ENCODE measurements at regions not wholly inside any gene's neighbourhood (a gene's known extent, or its start where the extent isn't known, plus 50 kb on each side); places are given as distances from the start of the nearest gene placed in this dataset.

DNA sequence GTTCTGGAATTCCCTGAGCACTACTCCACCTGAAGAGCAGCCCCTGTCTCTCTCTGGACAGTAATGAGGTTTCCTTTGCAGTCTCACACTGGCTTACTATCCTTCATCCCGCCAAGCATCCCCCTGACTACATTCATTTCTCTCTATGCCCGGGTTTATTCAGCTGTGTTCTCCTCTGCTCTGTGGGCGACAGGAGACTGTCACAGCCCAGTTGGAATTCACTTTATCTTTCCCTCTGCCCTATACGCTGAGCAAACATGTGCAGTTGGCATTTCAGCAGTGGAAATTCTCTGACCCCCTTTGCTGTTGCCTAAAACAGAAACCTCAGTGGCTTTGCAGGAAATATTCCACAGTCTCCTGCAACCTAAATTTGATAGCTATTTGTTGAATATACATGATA is 83.5 kb upstream of the MAX start:
- DNase-seq (ENCODE audit: low read depth in 2 of 2, low spot score in 1 of 2) = no peak

DNA sequence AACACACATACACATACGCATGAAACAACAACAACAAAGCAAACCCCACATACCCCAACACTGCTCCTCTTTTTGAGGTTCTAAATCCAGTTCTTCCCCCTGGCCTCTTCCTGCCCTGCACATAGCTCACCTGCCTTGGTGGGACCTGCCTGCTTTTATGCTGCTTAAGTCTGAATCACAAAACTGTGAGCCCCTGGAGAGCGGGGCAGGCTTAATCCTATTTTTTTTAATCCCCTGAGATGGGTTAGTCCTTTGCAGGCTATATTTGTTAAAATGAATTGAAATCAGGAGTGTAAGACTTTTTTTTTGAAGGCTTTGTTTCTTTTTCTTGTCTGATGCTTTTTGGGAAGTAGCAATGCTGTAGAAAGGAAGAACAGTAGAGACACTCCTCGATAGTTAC is 84.6 kb upstream of the MAX start:
- no peak for DNase-seq (ENCODE audit: low read depth in 2 of 2, low spot score in 1 of 2)

DNA sequence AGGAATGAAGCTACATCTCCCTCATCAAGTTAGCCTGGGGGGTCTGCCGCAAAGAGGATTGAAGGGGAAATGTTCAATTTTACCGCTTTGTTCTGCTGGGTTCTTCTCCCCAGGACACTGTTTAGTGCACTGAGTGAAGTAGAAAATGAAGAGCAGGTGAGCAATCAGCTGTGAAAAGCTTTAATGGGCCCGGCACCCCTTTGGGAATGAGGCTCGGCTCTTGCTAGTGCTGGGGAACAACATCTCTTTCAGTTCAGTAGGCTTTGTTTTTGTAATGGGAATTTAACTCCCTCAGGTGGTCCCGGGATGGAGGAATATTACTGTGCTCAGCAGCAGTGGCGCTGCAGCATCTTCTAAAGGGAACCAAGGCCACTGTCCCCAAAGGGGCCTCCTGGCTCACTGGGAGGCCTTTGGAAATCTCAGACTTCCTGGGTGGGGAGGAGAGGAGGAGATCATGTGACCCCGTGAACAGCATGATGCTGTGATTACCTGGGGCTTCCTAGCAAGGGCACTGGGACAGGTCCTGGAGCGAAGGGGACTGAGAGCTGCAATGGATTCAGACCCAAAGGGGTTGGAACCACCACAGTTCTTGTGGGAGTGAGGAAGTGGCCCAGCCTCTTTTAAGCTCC is 85.2 kb upstream of the MAX start:
- no peak for DNase-seq (ENCODE audit: low read depth in 2 of 2, low spot score in 1 of 2)

DNA sequence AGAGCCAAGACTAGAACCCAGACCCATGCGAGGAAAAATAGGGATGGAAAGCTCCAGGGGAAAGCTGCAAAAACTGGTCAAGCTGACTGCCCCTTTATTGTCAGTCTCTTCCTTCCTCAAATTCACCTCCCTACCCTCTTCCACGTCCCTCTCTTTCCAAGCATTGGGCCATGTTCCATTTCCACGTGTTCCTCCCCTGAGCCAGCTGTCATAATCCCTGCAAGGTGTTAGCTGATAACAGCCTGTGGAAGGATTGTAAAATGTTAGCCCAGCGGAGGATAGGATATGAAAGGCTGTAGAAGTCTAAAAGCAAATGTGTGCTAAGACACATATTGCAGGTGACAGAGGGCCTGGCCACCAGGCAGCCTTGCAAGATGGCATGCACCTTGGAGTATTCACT is 88.0 kb upstream of the MAX start:
- no peak for DNase-seq (ENCODE audit: low read depth in 2 of 2, low spot score in 1 of 2)

DNA sequence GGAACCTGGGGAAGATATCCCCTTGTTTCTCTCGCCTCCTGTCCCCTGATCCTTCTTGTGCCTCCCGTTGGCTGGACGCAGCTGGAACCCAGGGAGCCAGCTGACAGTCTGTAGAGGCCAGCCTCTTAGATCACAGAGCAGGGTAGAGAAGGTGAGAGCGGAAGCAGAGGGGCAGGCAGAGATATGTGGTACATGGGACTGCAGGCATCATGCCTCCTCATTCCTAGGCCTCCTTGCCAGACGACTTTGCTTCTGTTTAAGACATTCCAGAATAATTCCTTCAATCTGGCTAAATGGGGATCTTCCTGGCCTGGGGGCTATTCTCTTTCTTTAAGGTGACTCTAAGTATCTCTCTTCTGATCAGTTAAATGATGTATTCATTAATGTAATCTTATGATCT is 89.4 kb upstream of the MAX start:
- no peak for DNase-seq (ENCODE audit: low read depth in 2 of 2, low spot score in 1 of 2)

DNA sequence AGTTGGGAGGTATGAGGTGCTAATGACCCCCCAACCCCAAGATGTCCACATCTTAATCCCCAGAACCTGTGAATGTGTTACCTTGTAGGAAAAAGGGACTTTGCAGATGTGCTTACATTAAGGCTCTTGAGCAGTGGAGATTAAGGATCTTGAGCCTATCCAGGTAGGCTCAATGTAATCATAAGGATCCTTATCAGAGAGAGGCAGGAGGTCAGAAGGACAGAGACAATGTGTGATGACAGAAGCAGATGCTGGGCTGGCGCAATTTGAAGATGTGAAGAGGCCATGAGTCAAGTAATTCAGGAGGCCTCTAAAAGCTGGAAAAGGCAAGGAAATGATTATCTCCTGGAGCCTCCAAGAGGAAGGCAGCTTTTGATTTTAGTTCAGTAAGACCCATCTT is 90.4 kb upstream of the MAX start:
- no peak for DNase-seq (ENCODE audit: low read depth in 2 of 2, low spot score in 1 of 2)

DNA sequence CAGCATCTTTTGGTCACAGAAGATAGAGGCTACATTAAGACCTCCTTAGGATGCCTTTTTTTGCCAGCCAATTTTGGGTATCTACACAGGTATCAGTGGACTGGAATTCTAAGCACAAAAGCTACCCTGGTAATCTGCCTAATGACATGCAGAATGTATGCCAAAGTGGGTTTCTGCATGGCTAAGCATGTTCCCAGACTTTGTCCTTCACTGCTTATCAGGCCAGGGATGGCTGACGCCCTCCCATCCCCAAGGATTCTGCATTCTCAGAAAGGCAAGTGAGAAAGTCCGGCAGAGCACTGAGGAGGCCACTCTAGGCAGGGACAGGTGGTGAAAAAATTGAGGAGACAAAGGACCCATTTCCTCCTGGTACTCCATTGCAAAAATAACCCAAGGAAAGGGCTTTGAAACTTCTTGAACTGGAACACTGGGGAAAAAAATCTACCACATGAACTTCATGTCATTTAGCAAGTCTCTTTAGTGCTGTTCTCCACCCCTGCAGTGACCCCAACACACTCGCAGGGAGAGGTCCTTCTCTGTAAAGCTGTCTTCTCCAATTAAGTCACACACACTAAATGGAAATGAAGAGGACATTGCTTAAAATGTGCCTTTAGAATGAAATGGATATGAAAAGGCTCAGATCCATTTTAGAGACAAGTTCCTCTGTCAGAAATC is 91.7 kb upstream of the MAX start:
- no peak for DNase-seq (ENCODE audit: low read depth in 2 of 2, low spot score in 1 of 2)

DNA sequence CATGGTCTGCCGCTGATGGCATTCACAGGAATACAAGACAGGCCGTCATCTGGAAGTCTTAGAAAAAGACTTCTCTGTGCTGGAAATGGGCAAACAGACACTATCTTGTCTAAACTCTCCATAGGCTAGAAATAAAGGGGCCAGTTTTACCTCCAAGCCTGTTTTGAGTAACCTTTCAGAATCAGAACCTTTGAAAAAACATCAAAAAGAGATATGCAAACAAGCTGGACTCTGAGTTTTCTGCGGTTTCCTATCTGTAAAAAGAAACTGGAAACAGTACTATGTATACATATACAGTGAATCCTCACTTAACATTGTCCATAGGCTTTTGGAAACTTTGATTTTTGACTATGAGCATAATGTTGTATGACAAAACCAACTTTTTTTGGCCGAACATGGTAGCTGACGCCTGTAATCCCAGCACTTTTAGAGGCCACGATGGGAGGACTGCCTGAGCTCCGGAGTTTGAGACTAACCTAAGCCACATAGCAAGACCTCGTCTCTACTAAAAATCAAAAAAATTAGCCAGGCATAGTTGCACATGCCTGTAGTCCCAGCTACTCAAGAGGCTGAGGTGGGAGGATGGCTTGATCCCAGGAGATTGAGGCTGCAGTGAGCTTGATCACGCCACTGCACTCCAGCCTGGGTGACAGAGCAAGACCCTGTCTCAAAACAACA is 92.9 kb upstream of the MAX start:
- DNase-seq (ENCODE audit: low read depth in 2 of 2, low spot score in 1 of 2) = no peak

DNA sequence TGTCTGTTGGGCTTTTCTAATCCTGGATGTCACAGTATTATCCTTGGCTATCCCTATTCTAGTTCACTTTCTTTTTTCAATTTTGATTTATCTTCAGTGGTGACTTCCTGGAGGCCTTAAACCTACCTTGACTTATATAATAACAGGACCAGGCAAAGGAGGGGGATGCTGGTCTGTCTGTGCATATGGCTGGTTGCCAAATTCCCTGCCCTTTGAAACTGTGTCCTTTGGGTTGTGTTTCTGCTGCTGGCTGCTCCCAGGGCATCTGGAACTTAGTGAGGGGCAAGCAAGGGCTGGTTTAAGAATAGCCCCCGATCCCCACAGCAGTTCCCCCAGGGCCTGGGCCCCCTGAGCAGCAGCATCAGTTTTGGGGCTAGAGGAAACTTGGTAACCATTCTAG is 96.0 kb upstream of the MAX start:
- DNase-seq (ENCODE audit: low read depth in 2 of 2, low spot score in 1 of 2) = no peak

DNA sequence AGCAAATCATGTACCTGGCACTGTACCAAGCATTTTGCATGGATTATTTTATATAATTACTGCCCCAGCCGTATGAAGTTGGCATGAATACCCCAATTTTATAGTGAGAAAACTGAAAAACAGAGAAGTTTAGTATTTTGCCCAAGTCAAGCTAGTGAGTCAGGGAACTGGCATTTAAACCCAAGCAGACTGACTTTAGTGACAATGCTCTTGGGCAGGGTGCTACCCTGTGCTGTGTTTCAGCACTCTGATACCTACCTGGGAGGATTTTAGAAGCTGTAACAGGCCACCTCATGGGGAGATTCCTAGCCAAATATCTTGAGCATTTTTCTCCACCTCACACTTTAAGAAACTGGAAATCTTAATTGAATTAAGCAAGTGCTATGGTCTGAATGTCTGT is 98.1 kb upstream of the MAX start:
- no peak for DNase-seq (ENCODE audit: low read depth in 2 of 2, low spot score in 1 of 2)

DNA sequence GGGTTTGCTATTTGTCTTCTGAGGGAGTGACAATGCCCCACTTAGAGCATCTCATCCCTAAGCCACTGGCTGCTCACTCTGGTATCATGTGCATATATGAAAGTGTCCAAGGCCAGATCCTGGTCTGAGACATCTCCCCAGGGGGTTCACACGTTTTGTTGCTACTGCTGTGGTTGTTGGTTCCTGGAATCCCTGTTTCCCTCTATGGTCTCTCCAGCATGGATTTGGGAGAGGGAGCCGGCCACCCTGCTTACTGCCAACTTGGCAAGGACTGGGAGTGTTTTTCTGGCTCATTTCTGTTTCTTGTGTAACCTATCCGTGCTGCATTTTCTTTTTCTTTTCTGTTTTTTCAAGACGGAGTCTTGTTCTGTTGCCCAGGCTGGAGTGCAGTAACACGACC is 101.3 kb upstream of the MAX start:
- no peak for DNase-seq (ENCODE audit: low read depth in 2 of 2, low spot score in 1 of 2)

DNA sequence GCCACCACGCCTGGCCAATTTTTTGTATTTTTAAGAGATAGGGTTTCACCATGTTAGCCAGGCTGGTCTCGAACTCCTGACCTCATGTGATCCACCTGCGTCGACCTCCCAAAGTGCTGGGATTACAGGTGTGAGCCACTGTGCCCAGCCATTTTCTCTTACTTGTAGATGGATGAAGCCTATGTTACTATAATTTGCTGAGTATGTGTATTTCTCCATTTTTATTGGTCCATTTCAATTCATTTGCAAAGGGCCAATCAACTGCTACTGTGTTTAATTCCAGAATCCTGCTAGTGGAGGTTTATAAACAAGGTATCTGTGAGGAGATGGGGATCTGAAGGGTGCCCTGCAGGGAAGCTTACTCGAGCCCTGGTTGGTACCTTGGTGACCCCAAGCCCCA is 101.7 kb upstream of the MAX start:
- DNase-seq (ENCODE audit: low read depth in 2 of 2, low spot score in 1 of 2) = no peak

DNA sequence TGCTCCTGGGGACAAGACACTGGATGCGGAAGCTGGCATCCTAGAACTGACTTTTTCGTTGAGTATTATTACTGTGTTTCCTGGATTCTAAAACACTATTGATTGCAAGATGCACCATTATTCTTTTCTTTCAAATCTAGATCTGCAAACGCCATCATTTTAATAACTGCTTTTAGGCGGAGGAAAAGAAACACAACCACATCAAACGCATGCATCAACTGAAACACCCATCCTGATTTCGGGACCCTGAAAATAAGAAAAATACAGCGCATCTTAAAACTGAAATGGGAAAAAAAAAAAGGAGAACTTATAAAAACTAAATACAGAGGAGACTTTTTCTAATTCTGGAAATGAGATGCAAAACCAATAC is 103.7 kb upstream of the MAX start:
- DNase-seq (ENCODE audit: low read depth in 2 of 2, low spot score in 1 of 2) = no peak

DNA sequence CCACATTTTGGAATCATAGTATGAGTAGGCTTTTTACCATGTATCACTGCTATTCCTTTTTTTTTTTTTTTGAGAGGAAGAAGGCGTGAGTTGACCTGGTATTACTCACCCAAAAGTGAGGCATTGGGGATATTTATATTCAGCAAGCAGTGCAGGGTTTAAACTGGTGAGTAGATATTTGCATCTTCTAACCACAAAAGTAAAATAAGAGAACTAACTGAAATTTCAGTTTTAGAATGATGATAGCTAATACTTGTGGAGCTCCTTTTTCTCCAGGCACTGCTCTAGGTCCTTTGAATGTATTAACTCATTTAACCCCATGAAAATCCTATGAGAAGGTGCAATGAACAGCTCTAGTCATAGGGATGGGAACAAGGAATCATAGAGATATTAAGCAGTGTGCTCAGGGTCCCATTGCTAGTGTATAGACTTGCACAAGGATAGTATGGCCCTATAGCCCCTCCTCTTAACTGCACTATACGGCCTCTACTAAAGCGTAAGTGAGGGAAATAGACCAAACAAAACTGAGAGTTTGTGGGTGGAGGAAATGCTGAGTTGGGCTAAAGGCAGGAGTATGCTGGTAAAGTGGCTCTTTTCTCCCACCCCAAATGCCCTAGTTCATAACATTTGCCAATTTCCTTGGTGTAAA is 104.3 kb upstream of the MAX start:
- no peak for DNase-seq (ENCODE audit: low read depth in 2 of 2, low spot score in 1 of 2)

DNA sequence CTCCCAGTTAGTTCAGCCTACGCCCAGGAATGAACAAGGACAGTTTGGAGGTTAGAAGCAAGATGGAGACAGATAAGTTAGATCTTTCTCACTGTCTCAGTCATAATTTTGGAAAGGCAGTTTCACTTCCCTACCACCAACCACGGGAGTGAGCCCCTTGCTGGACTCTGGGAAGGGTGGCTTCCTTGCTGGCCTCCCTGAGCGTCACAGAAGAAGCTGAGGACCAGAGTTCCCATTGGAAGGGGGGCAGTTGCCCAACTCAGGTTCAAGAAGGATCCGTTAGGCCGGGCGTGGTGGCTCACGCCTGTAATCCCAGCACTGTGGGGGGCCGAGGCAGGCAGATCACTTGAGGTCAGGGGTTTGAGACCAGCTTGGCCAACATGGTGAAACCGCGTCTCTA is 106.2 kb upstream of the MAX start:
- no peak for DNase-seq (ENCODE audit: low read depth in 2 of 2, low spot score in 1 of 2)

DNA sequence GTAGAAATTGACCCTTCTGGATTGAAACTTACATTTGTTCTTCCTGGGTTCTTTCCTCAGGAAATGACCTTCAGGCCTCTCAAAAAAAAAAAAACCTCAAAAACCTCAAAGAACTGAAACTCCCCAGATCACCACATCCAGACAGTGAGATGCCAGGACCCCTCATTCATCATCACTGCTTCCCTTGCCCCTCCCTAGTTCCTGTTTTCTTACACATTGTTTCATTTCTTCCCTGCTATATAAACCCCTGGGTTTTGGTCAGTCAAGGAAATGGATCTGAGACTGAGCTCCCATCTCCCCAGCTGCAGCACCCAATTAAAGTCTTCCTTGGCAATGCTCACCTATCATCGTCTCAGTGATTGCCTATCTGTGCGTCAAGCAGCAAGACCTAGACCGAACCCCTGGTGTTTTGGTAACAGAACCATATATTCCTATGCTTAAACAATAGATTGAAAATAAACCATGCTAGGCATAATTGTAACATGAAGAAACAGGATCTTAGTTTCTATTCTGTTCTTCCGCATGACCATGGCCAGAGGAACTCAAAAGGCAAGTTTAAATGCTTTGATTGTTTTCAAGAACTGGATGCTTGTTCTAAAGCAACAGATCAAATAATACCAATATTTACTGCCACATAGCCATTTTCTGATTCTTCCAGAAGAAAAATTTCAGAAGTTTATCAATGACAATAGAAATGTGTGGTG is 108.0 kb upstream of the MAX start:
- no peak for DNase-seq (ENCODE audit: low read depth in 2 of 2, low spot score in 1 of 2)

DNA sequence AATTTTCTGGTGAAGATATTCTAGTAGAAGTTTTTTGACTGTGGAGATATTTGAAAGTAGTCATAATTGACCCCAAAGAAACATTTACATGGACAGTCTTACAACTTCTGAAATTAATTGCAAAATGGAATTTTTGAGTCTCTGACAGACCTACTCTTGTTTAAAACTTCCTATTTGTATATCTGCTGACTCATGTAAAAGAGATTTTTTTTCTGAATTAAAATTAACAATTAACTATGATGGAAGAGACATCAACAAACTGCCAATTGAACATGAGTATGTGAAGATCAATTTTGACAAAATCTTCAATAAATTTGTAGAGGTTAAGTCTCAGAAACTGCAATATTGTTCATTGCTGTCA is 108.5 kb upstream of the MAX start:
- DNase-seq (ENCODE audit: low read depth in 2 of 2, low spot score in 1 of 2) = no peak

DNA sequence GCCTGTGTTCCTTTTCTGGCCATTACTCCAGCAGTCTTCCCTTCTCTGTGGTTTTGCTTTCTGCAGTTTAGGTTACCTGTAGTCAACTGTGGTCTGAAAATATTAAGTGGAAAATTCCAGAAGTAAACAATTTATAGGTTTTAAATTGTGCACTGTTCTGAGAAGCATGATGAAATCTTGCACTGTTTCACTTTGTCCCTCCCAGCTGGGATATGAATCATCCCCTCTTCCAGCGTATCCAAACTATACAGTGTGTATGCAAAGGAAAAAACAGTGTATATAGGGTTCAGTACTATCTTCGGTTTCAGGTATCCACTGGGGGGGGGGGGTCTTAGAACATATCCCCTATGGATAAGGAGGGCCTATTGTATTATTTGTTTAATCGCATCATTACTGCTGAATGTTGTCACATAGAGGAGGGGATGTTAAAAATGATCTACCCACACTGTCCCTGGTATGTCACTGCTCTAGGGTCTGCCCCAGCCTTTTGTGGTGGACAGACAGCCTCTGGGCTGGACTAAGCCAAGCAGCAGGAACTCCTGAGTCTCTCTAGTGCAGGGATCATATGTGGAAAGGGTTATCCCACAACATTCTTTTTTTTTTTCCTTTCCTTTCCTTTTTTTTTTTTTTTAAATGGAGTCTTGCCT is 109.1 kb upstream of the MAX start:
- DNase-seq (ENCODE audit: low read depth in 2 of 2, low spot score in 1 of 2) = no peak

DNA sequence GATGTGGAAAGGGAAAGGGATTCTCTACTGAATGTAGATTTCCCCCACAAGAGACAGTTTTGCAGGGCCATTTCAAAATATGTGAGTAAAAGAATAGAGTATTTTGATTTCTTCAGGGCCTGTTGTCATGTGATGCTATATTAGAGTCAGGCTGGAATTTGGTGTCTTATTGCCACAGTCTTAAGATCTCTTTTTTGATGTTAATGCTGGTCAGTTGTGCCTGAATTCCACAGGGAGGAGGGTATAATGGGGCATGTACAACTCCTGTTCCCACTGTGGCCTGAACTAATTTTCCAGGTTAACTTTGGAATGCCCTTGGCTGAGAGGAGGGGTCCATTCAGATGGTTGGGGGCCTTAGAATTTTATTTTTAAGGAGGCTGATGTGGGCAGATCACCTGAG is 111.0 kb upstream of the MAX start:
- DNase-seq (ENCODE audit: low read depth in 2 of 2, low spot score in 1 of 2) = no peak

DNA sequence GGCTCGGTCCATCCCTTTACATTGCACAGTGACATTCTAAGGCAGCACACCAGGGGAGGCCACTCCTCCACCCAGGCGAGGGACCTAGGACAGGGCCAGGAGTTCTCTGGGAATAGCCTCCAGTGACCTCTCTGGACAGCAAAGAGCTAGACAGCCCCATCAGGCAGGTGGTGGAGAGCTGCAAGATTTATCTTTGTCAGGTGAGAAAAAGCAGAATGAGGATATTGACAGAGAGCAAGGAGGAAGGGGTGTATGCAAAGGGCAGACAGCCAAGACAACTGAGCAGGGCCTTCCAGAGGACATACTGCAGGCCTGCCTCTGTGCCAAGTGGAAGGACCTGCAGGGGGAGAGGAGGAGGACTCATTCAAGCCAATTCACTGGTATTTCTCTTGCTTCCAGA is 112.4 kb upstream of the MAX start:
- no peak for DNase-seq (ENCODE audit: low read depth in 2 of 2, low spot score in 1 of 2)

DNA sequence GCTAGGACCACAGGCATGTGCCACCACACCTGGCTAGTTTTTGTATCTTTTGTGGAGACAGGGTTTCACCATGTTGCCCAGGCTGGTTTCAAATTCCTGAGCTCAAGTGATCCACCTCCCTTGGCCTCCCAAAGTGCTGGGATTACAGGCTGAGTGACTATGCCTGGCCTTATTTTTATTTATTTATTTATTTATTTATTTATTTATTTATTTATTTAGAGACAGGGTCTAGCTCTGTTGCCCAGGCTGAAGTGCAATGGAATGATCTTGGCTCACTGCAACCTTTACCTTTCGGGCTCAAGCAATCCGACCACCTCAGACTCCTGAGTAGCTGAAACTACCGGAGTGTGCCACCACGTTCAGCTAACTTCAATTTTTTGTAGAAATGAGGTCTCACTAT is 117.0 kb upstream of the MAX start:
- DNase-seq (ENCODE audit: low read depth in 2 of 2, low spot score in 1 of 2) = no peak

Measured in stimulated activated CD8-positive, alpha-beta memory T cell treated with anti-CD3 and anti-CD28 coated beads, Interleukin-4, amount 100 ng/mL, for 1 hour (primary cell).